B cell (primary cell): ENCODE measurements at regions not wholly inside any gene's neighbourhood (a gene's known extent, or its start where the extent isn't known, plus 50 kb on each side); places are given as distances from the start of the nearest gene placed in this dataset.

Experiments used
- ATAC-seq: fragments of 200-7000 bp; cut with Tn5 transposase; one replicate; pipeline ENCODE4 v1.10.0; 2021; ENCODE audit warnings: low read depth, mild to moderate bottlenecking, moderate number of reproducible peaks, moderate library complexity
- CTCF ChIA-PET: fragments of 350-600 bp; sonication (Branson Sonifier 250); formaldehyde crosslinking; loops from one replicate; lab custom pipeline; 2021; ENCODE audit warnings: antibody characterized with exemption, inconsistent platforms; lab: Charles Lee
- POLR2A ChIA-PET: fragments of 350-600 bp; sonication (Branson Sonifier 250); formaldehyde crosslinking; loops from one replicate; lab custom pipeline; 2021; ENCODE audit warnings: antibody characterized with exemption; lab: Charles Lee
- DNase-seq: peaks from one replicate; pipeline ENCODE4 v3.0.0; 2013
- H2AFZ ChIP-seq: 2 replicates; pipeline ENCODE4 v1.6.1; 2012; ENCODE audit warnings: mild to moderate bottlenecking, low read depth, low read length; ENCODE audit not compliant: insufficient read depth, poor library complexity, severe bottlenecking
- H3K27ac ChIP-seq, 2 donors: 1 replicate in 1 of 2; 2 replicates in 1 of 2; pipeline ENCODE4 v1.5.1; 2012 to 2013; ENCODE audit warnings: low read length in 2 of 2, mild to moderate bottlenecking in 2 of 2, moderate library complexity in 1 of 2
- H3K27me3 ChIP-seq, 4 experiments: fragments of 200-600 bp in 1 of 4; sonication (generic) in 1 of 4; replicated peaks in 1 of 4; 1 replicate in 2 of 4; 2 replicates in 2 of 4; pipeline versions ENCODE4 v1.6.1 to v1.7.0; 2013 to 2016; ENCODE audit warnings: low read length in 3 of 4, mild to moderate bottlenecking in 2 of 4, mixed read lengths in 1 of 4, moderate library complexity in 1 of 4; ENCODE audit not compliant: insufficient read depth in 4 of 4, control insufficient read depth in 3 of 4; ENCODE audit errors: control extremely low read depth in 1 of 4
- H3K36me3 ChIP-seq, 2 experiments: replicated peaks in 1 of 2; 1 replicate in 1 of 2; 2 replicates in 1 of 2; pipeline versions ENCODE4 v1.6.1 to v1.7.1; 2013; ENCODE audit warnings: low read length in 1 of 2; ENCODE audit not compliant: insufficient read depth in 2 of 2, control insufficient read depth in 1 of 2; ENCODE audit errors: control extremely low read depth in 1 of 2, extremely low read depth in 1 of 2
- H3K4me1 ChIP-seq, 2 donors: fragments of 200-600 bp in 1 of 2; sonication (generic) in 1 of 2; 1 replicate in 1 of 2; 2 replicates in 1 of 2; pipeline versions ENCODE4 v1.5.1 to v1.6.1; 2013 to 2017; ENCODE audit warnings: low read length in 2 of 2; ENCODE audit not compliant: control insufficient read depth in 2 of 2, insufficient read depth in 2 of 2
- H3K4me2 ChIP-seq: replicated peaks from 2 replicates; pipeline ENCODE3; 2012; ENCODE audit warnings: mild to moderate bottlenecking, low read depth, low read length; ENCODE audit not compliant: poor library complexity, severe bottlenecking
- H3K4me3 ChIP-seq, 5 experiments: fragments of 200-600 bp in 1 of 5; sonication (generic) in 1 of 5; 1 replicate in 3 of 5; 2 replicates in 2 of 5; pipeline versions ENCODE4 v1.5.1 to v1.7.0; 2011 to 2016; ENCODE audit warnings: low read length in 4 of 5, mild to moderate bottlenecking in 4 of 5, low read depth in 2 of 5, control low read depth in 1 of 5, moderate library complexity in 1 of 5; ENCODE audit not compliant: insufficient read depth in 1 of 5; ENCODE audit errors: control extremely low read depth in 1 of 5, extremely low read depth in 1 of 5
- H3K79me2 ChIP-seq: fragments of 200-600 bp; sonication (generic); one replicate; pipeline ENCODE4 v1.6.0; 2016; ENCODE audit warnings: low read length; ENCODE audit not compliant: control insufficient read depth, insufficient read depth
- H3K9ac ChIP-seq: fragments of 200-600 bp; sonication (generic); 2 replicates; pipeline ENCODE4 v1.6.1; 2017; ENCODE audit warnings: mild to moderate bottlenecking, low read length, moderate library complexity
- H3K9me3 ChIP-seq, 3 donors: one replicate each; pipeline versions ENCODE4 v1.6.1 to v1.7.1; 2013; ENCODE audit warnings: low read length in 2 of 3; ENCODE audit not compliant: control insufficient read depth in 2 of 3, insufficient read depth in 1 of 3; ENCODE audit errors: control extremely low read depth in 1 of 3
- H4K20me1 ChIP-seq: 2 replicates; pipeline ENCODE4 v1.6.0; 2012; ENCODE audit warnings: mild to moderate bottlenecking, low read length; ENCODE audit not compliant: insufficient read depth, control insufficient read depth, poor library complexity, severe bottlenecking
- H3K27ac Mint-ChIP-seq: one replicate; pipeline ENCODE4 v1.8.0; 2021; ENCODE audit warnings: mixed read lengths
- H3K27me3 Mint-ChIP-seq: one replicate; pipeline ENCODE4 v1.8.0; 2021; ENCODE audit warnings: mixed read lengths
- H3K4me1 Mint-ChIP-seq: one replicate; pipeline ENCODE4 v1.8.0; 2021; ENCODE audit warnings: mixed read lengths
- H3K4me3 Mint-ChIP-seq: one replicate; pipeline ENCODE4 v1.8.0; 2021; ENCODE audit warnings: mixed read lengths
- H3K9me3 Mint-ChIP-seq: one replicate; pipeline ENCODE4 v1.8.0; 2022; ENCODE audit warnings: mixed read lengths; ENCODE audit not compliant: insufficient read depth
- CTCF ChIP-seq: fragments of 200-600 bp; IDR thresholded peaks from one replicate; pipeline ENCODE4 v1.8.0; 2022; ENCODE audit warnings: antibody characterized with exemption, mild to moderate bottlenecking
- EZH2 ChIP-seq: IDR thresholded peaks from 2 replicates; pipeline ENCODE4 v1.6.1; 2012; ENCODE audit warnings: borderline replicate concordance, low read depth, mild to moderate bottlenecking, moderate library complexity, low read length; ENCODE audit not compliant: insufficient read depth, poor library complexity, severe bottlenecking
- WGBS: methylation state at CpG from one replicate; pipeline ENCODE4 v1.1.5; 2013; ENCODE audit warnings: missing lambda C conversion rate; ENCODE audit not compliant: insufficient coverage; 5-methylcytosine and 5-hydroxymethylcytosine counted together
- intact Hi-C: fragments of 100-400 bp; cut with micrococcal nuclease; formaldehyde crosslinking; loops from one replicate; pipeline ENCODE4 v1.10.0; 2022

GRCh38 chr4:184942444-184943425 lies 75.6 kb upstream of the HELT start:
- no peak overlapping the region for H2AFZ ChIP-seq
- H3K27ac ChIP-seq, result no peak overlapping the region
- ChIA-PET POLR2A (no interaction called here), CTCF (no interaction called here)
- peaks cover 17% of the 10 kb centered on the region for H3K27me3 Mint-ChIP-seq
- H3K9me3 Mint-ChIP-seq, result no peaks in the 10 kb centered on the region
- no peak overlapping the region for H3K9ac ChIP-seq
- no peaks in the 10 kb centered on the region for H4K20me1 ChIP-seq
- H3K4me1 ChIP-seq, result no peaks in the 10 kb centered on the region
- no peak overlapping the region for H3K4me3 Mint-ChIP-seq
- no peak overlapping the region for H3K4me2 ChIP-seq
- H3K36me3 ChIP-seq, result no peaks in the 10 kb centered on the region
- no peak overlapping the region for H3K4me3 ChIP-seq
- H3K79me2 ChIP-seq, result no peaks in the 10 kb centered on the region
- intact Hi-C loops, result no loop called here
- ATAC-seq (no peak), DNase-seq (no peak)
- TF ChIP-seq CTCF (no peak), EZH2 (no peak)
- H3K27me3 ChIP-seq, result no peaks in the 10 kb centered on the region
- 91% methylated on average over 8 of the region's 13 CpGs for WGBS
- H3K9me3 ChIP-seq, result no peaks in the 10 kb centered on the region
- H3K4me1 Mint-ChIP-seq, result no peaks in the 10 kb centered on the region
- H3K27ac Mint-ChIP-seq, result no peak overlapping the region

- no peak for DNase-seq
- peaks cover 43% of the 10 kb centered on the region for H3K27me3 Mint-ChIP-seq
- intact Hi-C loops, result no loop called here
- ATAC-seq, result no peak
- no peak for TF ChIP-seq EZH2
- no peak for TF ChIP-seq CTCF
- no peak overlapping the region for H3K4me3 Mint-ChIP-seq
- H2AFZ ChIP-seq, result no peak overlapping the region
- no peak overlapping the region for H3K4me2 ChIP-seq
- no peaks in the 10 kb centered on the region for H4K20me1 ChIP-seq
- 73% methylated on average over 1 of the region's 3 CpGs for WGBS
- H3K9ac ChIP-seq, result no peak overlapping the region
- H3K27ac Mint-ChIP-seq, result no peak overlapping the region
- ChIA-PET CTCF (no interaction called here), POLR2A (no interaction called here)
- no peak overlapping the region for H3K4me3 ChIP-seq
- no peaks in the 10 kb centered on the region for H3K9me3 Mint-ChIP-seq
- H3K27me3 ChIP-seq, result peaks cover 0 to 9% (median 2%) of the 10 kb centered on the region in 4 experiments
- H3K27ac ChIP-seq, result no peak overlapping the region
- no peaks in the 10 kb centered on the region for H3K9me3 ChIP-seq
- no peaks in the 10 kb centered on the region for H3K4me1 Mint-ChIP-seq
- no peaks in the 10 kb centered on the region for H3K4me1 ChIP-seq
- no peaks in the 10 kb centered on the region for H3K79me2 ChIP-seq
- no peaks in the 10 kb centered on the region for H3K36me3 ChIP-seq
These were observed 69.3 kb upstream of the HELT start for GRCh38 chr4:184949020-184949419.
